Esophagus squamous epithelium (tissue), 5 donors: ENCODE measurements at regions not wholly inside any gene's neighbourhood (a gene's known extent, or its start where the extent isn't known, plus 50 kb on each side); places are given as distances from the start of the nearest gene placed in this dataset.

ENCODE experiments used
- DNase-seq: peaks from one replicate; lab custom pipeline; 2025; lab: John Stamatoyannopoulos, UW
- H3K27ac ChIP-seq, 4 donors: fragments of 200-600 bp; sonication (generic); one replicate each; pipeline ENCODE4 v1.5.1; 2016 to 2019; ENCODE audit warnings: mild to moderate bottlenecking in 1 of 4
- H3K27me3 ChIP-seq, 4 donors: fragments of 200-600 bp; sonication (generic); 1 replicate in 3 of 4; 2 replicates in 1 of 4; pipeline versions ENCODE4 v1.5.1 to v1.6.0; 2017 to 2021; ENCODE audit warnings: antibody characterized with exemption in 1 of 4
- H3K36me3 ChIP-seq, 3 donors: fragments of 200-600 bp; sonication (generic); one replicate each; pipeline ENCODE4 v1.5.1; 2016 to 2019
- H3K4me1 ChIP-seq, 3 donors: fragments of 200-600 bp; sonication (generic); one replicate each; pipeline ENCODE4 v1.5.1; 2017 to 2019
- H3K4me3 ChIP-seq, 4 donors: fragments of 200-600 bp; sonication (generic); 1 replicate in 3 of 4; 2 replicates in 1 of 4; pipeline ENCODE4 v1.5.1; 2016 to 2019; ENCODE audit warnings: mild to moderate bottlenecking in 2 of 4, moderate library complexity in 1 of 4
- H3K9me3 ChIP-seq, 3 donors: fragments of 200-600 bp; sonication (generic); one replicate each; pipeline ENCODE4 v1.5.1; 2016 to 2019
- POLR2A ChIP-seq, 4 donors: fragments of 450-650 bp; IDR thresholded peaks; one replicate each; pipeline ENCODE4 v1.6.1; 2017; ENCODE audit warnings: antibody characterized with exemption in 4 of 4, mild to moderate bottlenecking in 4 of 4, moderate library complexity in 3 of 4
- WGBS, 2 donors: methylation state at CpG; one replicate each; pipeline ENCODE4 v1.1.5; 2018; 5-methylcytosine and 5-hydroxymethylcytosine counted together
- intact Hi-C: fragments of 100-400 bp; cut with DNase I; formaldehyde crosslinking; loops from one replicate; pipeline ENCODE4 v1.15.0; 2022
- small RNA-seq, 4 donors: library from RNA; depleted of rRNA; stranded (forward); fragments of <200 nt; gene quantifications; one replicate each; pipeline ENCODE3, GENCODE V24; 2016
- TF ChIP-seq, protein P1 (sequence below), 6 experiments: fragments of 450-650 bp in 4 of 6; fragments of 200-600 bp in 2 of 6; sonication (generic) in 2 of 6; IDR thresholded peaks; one replicate each; pipeline ENCODE4 v1.5.1; 2016 to 2019; ENCODE audit warnings: antibody characterized with exemption in 6 of 6, mild to moderate bottlenecking in 4 of 6, moderate library complexity in 4 of 6
- donor health status: DM: yes; HTN: yes; CAD: no.

DNA sequence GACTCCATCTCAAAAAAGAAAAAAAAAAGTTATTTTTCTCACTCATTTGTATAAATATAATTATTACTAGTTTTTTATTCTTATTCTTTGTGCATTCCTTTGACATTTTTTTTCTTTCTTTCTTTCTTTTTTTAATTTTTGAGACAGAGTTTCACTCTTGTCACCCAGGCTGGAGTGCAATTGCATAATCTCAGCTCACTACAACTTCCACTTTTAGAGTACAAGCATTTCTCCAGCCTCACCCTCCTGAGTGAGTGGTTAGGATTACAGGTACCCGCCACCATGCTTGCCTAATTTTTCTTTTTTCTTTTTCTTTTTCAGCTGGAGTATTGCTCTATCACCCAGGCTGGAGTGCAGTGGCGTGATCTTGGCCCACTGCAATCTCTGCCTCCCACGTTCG is 51.4 kb upstream of the JARID2 start:
- Histone ChIP-seq H3K27ac (no peak overlapping the region), H3K36me3 (no peaks in the 10 kb centered on the region), H3K9me3 (no peaks in the 10 kb centered on the region), H3K27me3 (no peaks in the 10 kb centered on the region), H3K4me3 (no peak overlapping the region), H3K4me1 (peaks cover 0 to under 1% (median 0%) of the 10 kb centered on the region in 3 donors)
- DNase-seq, result no peak
- TF ChIP-seq, protein P1, sequence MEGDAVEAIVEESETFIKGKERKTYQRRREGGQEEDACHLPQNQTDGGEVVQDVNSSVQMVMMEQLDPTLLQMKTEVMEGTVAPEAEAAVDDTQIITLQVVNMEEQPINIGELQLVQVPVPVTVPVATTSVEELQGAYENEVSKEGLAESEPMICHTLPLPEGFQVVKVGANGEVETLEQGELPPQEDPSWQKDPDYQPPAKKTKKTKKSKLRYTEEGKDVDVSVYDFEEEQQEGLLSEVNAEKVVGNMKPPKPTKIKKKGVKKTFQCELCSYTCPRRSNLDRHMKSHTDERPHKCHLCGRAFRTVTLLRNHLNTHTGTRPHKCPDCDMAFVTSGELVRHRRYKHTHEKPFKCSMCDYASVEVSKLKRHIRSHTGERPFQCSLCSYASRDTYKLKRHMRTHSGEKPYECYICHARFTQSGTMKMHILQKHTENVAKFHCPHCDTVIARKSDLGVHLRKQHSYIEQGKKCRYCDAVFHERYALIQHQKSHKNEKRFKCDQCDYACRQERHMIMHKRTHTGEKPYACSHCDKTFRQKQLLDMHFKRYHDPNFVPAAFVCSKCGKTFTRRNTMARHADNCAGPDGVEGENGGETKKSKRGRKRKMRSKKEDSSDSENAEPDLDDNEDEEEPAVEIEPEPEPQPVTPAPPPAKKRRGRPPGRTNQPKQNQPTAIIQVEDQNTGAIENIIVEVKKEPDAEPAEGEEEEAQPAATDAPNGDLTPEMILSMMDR (IDR thresholded peaks at IDR 0.05), result no peak
- TF ChIP-seq POLR2A (IDR thresholded peaks at IDR 0.05), result no peak
- WGBS, 2 donors, result 86 to 88% methylated on average over 4 of the region's 4 CpGs
- intact Hi-C loops, result no loop called here

Small RNAs in the stretch of these regions (small RNA-seq; reads per million reads assigned to genes)
- 0 reads per million in 4 donors for gene RN7SL332P
- gene RNU6-793P, result 0 reads per million in 4 donors
